ENCODE measurements at regions not wholly inside any gene's neighbourhood (a gene's known extent, or its start where the extent isn't known, plus 50 kb on each side); places are given as distances from the start of the nearest gene placed in this dataset.

- DNase-seq: no peak
Observed at GRCh38 chr10:130432850-130433249, 296.7 kb downstream of the GLRX3 start.

DNA sequence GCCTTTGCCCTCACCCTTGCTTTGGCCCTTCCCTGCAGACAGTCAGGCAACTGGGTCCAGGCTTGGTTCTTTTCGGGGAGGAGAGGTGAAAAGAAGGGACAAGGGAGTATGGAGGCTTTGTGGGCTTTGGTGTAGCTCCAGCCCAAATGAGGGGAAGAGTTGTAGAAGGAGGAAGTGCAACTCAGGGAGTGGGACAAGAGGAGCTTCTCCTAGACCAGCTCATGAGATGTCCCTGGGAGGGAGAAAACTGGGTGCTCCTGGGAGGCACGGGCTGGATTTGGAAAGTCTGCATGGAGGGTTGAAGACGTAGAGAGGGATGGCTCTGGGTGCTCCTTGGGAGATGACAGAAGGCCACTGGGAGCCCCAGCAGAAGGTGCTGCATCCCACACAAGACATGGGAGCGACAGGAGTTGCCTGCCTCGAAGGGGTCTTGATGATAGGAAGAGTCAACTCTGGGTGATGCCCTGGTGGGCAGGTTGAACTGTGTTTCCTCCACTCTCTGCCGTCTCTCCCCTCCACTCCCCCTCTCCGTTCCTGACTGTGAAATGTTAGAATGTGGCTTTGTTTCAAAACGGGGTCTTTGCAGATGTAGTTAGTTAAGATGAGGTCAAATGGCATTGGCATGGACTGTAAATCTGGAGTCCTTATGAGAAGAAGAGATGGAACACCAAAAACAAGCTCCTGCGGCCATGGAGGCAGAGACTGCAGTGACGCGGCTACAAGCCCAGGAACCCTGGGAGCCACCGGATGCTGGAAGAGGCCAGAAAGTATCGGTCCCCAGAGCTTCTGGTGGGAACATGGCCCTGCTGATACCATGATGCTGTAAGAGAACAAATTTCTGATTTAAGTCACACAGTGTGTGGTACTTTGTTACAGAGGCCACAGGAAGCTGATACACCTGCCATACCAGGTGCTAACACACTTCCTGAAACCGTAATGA lies 298.5 kb downstream of the GLRX3 start:
- no peak for DNase-seq

- no peak for DNase-seq
Observed at GRCh38 chr10:130435961-130436360, 299.8 kb downstream of the GLRX3 start.

GRCh38 chr10:130438861-130439260 lies 302.7 kb downstream of the GLRX3 start:
- no peak for DNase-seq

- no peak for DNase-seq
Observed at GRCh38 chr10:130439766-130440165, 303.6 kb downstream of the GLRX3 start.

- DNase-seq: no peak
Observed at GRCh38 chr10:130440494-130440893, 304.3 kb downstream of the GLRX3 start.

- no peak for DNase-seq
Observed at GRCh38 chr10:130440971-130441370, 304.8 kb downstream of the GLRX3 start.

GRCh38 chr10:130443066-130443465 lies 306.9 kb downstream of the GLRX3 start:
- no peak for DNase-seq

- no peak for DNase-seq
Observed at GRCh38 chr10:130453036-130453720, 317.0 kb downstream of the GLRX3 start.

- no peak for DNase-seq
Observed at GRCh38 chr10:130453721-130454542, 317.7 kb downstream of the GLRX3 start.

- DNase-seq: no peak
Observed at GRCh38 chr10:130454543-130455000, 318.4 kb downstream of the GLRX3 start.

DNA sequence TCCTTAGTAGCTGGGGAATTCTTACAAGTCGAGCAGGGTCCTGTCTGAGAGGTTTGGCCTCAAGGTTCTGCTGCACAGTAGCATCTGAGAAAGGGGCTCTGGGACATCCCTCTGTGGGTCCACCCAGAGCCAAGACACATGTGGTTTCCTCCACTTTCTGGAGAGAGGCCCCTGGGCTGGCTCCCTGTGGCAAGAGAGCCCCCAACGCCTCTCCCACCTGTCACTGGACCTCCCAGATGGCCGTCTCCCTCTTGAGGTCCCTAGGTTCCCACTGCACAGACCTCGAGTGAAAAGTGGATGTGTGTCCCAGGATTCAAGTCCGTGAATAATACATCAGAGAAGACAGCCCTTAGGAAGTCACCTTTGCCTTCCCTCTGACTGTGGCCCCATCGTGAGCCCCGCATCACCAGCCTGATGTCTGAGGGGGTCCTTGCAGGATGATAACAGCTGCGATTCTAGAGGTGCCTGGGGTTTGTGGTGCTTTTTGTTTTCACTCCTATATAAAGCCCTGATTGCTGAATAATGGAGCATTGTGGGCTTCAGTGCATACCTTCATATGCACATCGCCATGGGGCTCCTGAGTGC lies 319.0 kb downstream of the GLRX3 start:
- DNase-seq: no peak

DNA sequence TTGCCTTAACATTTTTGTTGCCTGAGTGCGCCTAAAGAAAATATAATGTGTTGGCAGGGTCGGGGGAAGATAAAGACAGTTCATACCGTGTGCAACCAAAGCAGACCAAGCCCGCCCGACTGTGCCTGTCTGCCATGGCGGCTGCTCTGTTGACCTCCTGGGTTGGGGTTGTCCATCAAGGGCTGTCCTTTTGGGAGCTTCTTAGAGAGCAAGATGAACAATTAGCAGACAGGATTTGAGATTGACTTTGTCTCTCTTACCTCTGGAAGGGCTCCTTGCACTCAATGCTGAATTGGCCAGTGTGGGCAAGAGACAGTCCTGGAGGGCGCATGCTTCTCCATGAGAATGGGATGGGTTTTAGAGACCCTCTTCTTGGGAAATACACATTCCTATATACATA lies 319.6 kb downstream of the GLRX3 start:
- DNase-seq: no peak

- DNase-seq: no peak
Observed at GRCh38 chr10:130456616-130457015, 320.4 kb downstream of the GLRX3 start.

DNA sequence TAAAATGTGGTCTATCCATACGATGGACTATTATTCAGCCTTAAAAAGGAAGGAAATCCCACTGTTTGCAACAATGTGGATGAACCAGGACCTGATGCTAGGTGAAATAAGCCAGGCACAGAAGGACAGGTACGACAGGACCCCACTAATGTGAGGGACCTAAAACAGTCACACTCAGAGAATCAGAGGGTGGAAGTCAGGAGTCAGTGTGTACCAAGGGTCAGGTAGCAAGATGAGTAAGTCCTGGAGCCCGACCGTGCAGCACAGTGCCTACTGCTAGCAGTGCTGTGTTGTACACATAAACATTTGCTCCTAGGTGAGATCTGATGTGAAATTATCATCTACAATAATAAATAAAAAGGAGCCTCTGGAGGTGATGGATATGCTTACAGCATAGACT lies 322.3 kb downstream of the GLRX3 start:
- DNase-seq: no peak

- DNase-seq: no peak
Observed at GRCh38 chr10:130459011-130459410, 322.8 kb downstream of the GLRX3 start.

DNA sequence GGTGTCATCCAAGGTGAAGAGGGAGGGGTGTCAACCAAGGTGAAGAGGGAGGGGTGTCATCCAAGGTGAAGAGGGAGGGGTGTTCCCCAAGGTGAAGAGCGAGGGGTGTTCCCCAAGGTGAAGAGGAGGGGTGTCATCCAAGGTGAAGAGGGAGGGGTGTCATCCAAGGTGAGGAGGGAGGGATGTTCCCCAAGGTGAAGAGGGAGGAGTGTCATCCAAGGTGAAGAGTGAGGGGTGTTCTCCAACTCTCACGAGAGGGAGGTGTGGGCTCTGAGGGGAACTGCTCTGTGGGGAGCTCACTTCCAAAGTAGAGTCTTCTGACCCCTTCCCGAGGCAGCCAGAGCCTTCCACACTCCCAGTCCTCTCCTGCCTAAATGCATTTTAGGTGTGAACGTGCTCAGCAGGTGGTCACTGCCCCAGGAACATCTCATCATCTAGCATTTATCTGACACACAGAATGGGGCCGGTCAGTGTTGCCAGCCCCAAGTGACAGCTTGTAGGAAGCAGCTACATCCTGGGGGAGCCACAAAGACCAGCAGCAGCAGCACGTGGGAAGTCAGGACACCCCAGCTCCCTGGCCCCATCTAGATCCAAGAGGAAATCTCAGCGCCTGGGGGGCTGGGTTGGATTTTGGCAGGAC lies 323.8 kb downstream of the GLRX3 start:
- no peak for DNase-seq

DNA sequence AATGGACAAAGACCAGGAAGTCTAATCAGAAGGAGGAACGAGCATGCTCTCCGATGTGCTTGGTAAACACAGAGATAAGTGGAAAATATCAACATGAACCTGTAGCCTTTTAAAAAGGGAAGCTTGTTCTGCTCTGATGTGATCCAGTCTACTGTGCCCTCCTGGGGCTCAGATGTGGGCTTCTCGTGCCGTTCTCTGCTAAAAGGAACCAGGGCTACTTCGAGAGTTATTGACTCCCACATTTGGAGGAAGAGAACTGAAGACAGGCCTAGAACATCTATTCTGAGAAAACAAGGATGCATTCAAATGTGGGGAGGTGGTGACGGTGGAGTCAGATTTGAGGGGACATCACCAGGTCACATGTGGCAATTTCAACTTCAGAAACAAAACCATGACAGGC lies 325.4 kb downstream of the GLRX3 start:
- DNase-seq: no peak

GRCh38 chr10:130463104-130463875 lies 327.1 kb downstream of the GLRX3 start:
- no peak for DNase-seq

DNA sequence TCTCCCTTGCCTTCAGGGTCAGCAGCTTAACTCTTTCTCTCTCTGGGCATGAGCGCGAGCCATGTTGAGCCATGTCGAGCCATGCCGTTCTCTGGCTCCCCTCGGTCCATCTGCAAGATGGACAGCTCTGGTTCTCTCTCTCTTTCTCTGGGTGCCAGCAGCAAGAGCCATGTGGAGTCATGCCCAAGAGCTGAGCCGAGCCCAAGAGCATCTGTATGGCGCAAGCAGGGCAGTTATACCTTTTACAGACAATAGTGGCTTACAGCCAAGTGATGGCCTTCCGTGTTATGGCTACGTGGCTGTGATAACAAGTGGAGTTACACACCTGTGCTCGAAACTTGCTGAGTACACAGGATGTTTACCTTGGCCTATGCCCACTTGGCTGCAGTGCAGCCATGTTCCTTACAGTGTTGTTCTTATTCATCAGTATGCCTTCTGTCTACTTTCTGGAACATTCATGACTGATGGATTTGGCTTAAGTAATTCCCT lies 327.7 kb downstream of the GLRX3 start:
- DNase-seq: no peak

DNA sequence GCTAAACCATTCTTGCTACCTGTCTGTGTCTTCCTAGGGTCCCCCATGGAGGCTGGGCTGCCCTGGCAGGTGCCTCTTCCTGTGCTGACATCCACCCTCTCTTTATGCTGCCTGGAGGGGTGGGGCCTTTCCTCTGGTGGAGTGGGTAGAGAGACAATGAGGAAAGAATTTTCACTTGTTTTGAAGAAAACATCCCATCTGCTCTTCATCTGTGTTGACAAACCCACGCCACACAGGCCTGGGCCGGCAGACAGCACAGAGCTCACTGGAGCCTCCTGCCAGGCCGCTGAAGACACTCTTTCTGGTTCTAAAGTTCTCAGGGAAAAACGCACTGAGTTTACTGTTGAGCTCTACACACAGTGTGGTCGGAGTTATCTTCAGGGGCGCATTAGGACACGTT lies 328.2 kb downstream of the GLRX3 start:
- DNase-seq: no peak
